Astrocyte (in vitro differentiated cells and primary cell): ENCODE measurements at regions not wholly inside any gene's neighbourhood (a gene's known extent, or its start where the extent isn't known, plus 50 kb on each side); places are given as distances from the start of the nearest gene placed in this dataset.

ENCODE experiments used
- DNase-seq: peaks from one replicate; pipeline ENCODE4 v3.0.0-alpha.2; 2010; ENCODE audit warnings: low read depth
- FAIRE-seq: peaks from 2 replicates; lab custom pipeline; 2011; peaks lifted over from hg19 to GRCh38; lab: Jason Lieb, UNC
- H2AFZ ChIP-seq: 2 replicates; pipeline ENCODE4 v1.6.0; 2012; ENCODE audit warnings: low read depth, low read length, inconsistent platforms
- H3K27ac ChIP-seq: 2 replicates; pipeline ENCODE4 v1.5.1; 2011; ENCODE audit warnings: low read depth, low read length, inconsistent platforms
- H3K27me3 ChIP-seq: 2 replicates; pipeline ENCODE4 v1.6.0; 2011; ENCODE audit warnings: low read length, inconsistent platforms; ENCODE audit not compliant: insufficient read depth
- H3K36me3 ChIP-seq: 2 replicates; pipeline ENCODE4 v1.5.1; 2011; ENCODE audit warnings: low read length, inconsistent platforms; ENCODE audit not compliant: insufficient read depth
- H3K4me1 ChIP-seq: 2 replicates; pipeline ENCODE4 v1.5.1; 2011; ENCODE audit warnings: low read length, inconsistent platforms; ENCODE audit not compliant: insufficient read depth
- H3K4me2 ChIP-seq: 2 replicates; pipeline ENCODE4 v1.6.0; 2012; ENCODE audit warnings: low read length, inconsistent platforms
- H3K4me3 ChIP-seq: 2 replicates; pipeline ENCODE4 v1.5.1; 2011; ENCODE audit warnings: low read depth, mild to moderate bottlenecking, low read length, inconsistent platforms; ENCODE audit not compliant: insufficient read depth
- H3K79me2 ChIP-seq: 2 replicates; pipeline ENCODE4 v1.6.0; 2012; ENCODE audit warnings: mild to moderate bottlenecking, low read length, inconsistent platforms; ENCODE audit not compliant: insufficient read depth
- H3K9ac ChIP-seq: 2 replicates; pipeline ENCODE4 v1.6.0; 2012; ENCODE audit warnings: mild to moderate bottlenecking, low read length, inconsistent platforms
- H3K9me3 ChIP-seq: 2 replicates; pipeline ENCODE4 v1.5.1; 2012; ENCODE audit warnings: low read depth, mild to moderate bottlenecking, low read length, inconsistent platforms; ENCODE audit not compliant: insufficient read depth
- H4K20me1 ChIP-seq: 2 replicates; pipeline ENCODE4 v1.6.0; 2012; ENCODE audit warnings: low read length, inconsistent platforms; ENCODE audit not compliant: insufficient read depth
- H3K27ac Mint-ChIP-seq: one replicate; pipeline ENCODE4 v1.8.0; 2021; ENCODE audit warnings: mild to moderate bottlenecking, mixed read lengths; ENCODE audit not compliant: unreplicated experiment
- H3K27me3 Mint-ChIP-seq: one replicate; pipeline ENCODE4 v1.8.0; 2021; ENCODE audit warnings: low read depth, mixed read lengths; ENCODE audit not compliant: unreplicated experiment
- H3K36me3 Mint-ChIP-seq: one replicate; pipeline ENCODE4 v1.8.0; 2021; ENCODE audit warnings: low read depth, mixed read lengths; ENCODE audit not compliant: unreplicated experiment
- H3K4me1 Mint-ChIP-seq: one replicate; pipeline ENCODE4 v1.8.0; 2021; ENCODE audit warnings: low read depth, mixed read lengths; ENCODE audit not compliant: unreplicated experiment
- H3K4me3 Mint-ChIP-seq: one replicate; pipeline ENCODE4 v1.8.0; 2021; ENCODE audit warnings: mild to moderate bottlenecking, moderate library complexity, mixed read lengths; ENCODE audit not compliant: unreplicated experiment
- H3K9me3 Mint-ChIP-seq: one replicate; pipeline ENCODE4 v1.8.0; 2021; ENCODE audit warnings: mild to moderate bottlenecking, mixed read lengths; ENCODE audit not compliant: unreplicated experiment
- CTCF ChIP-seq: IDR thresholded peaks from 2 replicates; pipeline ENCODE4 v1.5.1; 2011; ENCODE audit warnings: low read depth, mild to moderate bottlenecking, inconsistent platforms, low read length, moderate library complexity; ENCODE audit not compliant: insufficient read depth
- EZH2 ChIP-seq: IDR thresholded peaks from 2 replicates; pipeline ENCODE4 v1.6.1; 2012; ENCODE audit warnings: mild to moderate bottlenecking, low read length, inconsistent platforms; ENCODE audit not compliant: insufficient read depth

GRCh38 chr10:53598914-53599313 lies 826.3 kb upstream of the MBL2 start:
- no peak overlapping the region for H3K4me3 ChIP-seq

DNA sequence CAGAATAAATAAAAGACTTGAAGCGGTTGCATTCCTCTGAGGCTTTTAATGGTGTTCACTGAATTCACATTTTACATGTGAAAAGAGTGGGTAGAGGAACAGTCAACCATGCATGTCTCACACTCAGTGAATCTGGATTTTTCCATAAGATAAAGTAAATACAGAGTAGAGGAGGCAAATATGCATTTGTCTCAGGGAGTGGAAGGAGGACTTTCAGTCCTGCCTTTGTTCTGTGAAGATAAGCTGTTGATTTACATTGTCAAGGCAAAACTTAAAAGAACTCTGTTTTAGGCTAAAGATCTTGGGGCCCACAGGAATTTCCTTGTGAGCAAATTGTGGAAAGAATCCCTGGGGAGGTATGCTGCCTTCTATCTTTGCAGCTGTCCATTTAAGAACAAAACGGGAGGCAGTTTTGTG lies 825.3 kb upstream of the MBL2 start:
- peaks cover 3% of the 10 kb centered on the region for H3K9me3 Mint-ChIP-seq
- peak; percentile 60 for DNase-seq
- no peak overlapping the region for H3K4me3 ChIP-seq
- peak overlapping the region; percentile 39 for H3K27ac ChIP-seq
- no peak overlapping the region for H3K4me3 Mint-ChIP-seq
- H3K79me2 ChIP-seq = no peaks in the 10 kb centered on the region
- no peak overlapping the region for H3K9ac ChIP-seq
- H3K27me3 ChIP-seq = no peaks in the 10 kb centered on the region
- H3K4me1 ChIP-seq = peaks cover 11% of the 10 kb centered on the region
- no peak for FAIRE-seq
- H2AFZ ChIP-seq = peak overlapping the region; percentile 37
- H3K27me3 Mint-ChIP-seq = no peaks in the 10 kb centered on the region
- TF ChIP-seq CTCF (no peak), EZH2 (no peak)
- peak overlapping the region; percentile 5 for H3K4me2 ChIP-seq
- H3K4me1 Mint-ChIP-seq = peaks cover 35% of the 10 kb centered on the region
- no peaks in the 10 kb centered on the region for H4K20me1 ChIP-seq
- H3K9me3 ChIP-seq = no peaks in the 10 kb centered on the region
- H3K36me3 ChIP-seq = no peaks in the 10 kb centered on the region
- H3K27ac Mint-ChIP-seq = peak overlapping the region; percentile 87
- H3K36me3 Mint-ChIP-seq = no peaks in the 10 kb centered on the region

More at GRCh38 chr10:53598914-53599313, 826.3 kb upstream of the MBL2 start:
- DNase-seq (peak; percentile 54), FAIRE-seq (no peak)
- Mint-ChIP-seq H3K4me3 (no peak overlapping the region), H3K36me3 (no peaks in the 10 kb centered on the region), H3K4me1 (peaks cover 35% of the 10 kb centered on the region), H3K9me3 (peaks cover 3% of the 10 kb centered on the region), H3K27me3 (no peaks in the 10 kb centered on the region), H3K27ac (peak overlapping the region; percentile 87)
- H2AFZ ChIP-seq = no peak overlapping the region
- no peak for TF ChIP-seq CTCF
- TF ChIP-seq EZH2 = no peak
- no peaks in the 10 kb centered on the region for H3K79me2 ChIP-seq
- H3K36me3 ChIP-seq = no peaks in the 10 kb centered on the region
- H3K9me3 ChIP-seq = no peaks in the 10 kb centered on the region
- H3K9ac ChIP-seq = no peak overlapping the region
- H3K4me1 ChIP-seq = peaks cover 11% of the 10 kb centered on the region
- peak overlapping the region; percentile 9 for H3K4me2 ChIP-seq
- H3K27me3 ChIP-seq = no peaks in the 10 kb centered on the region
- no peaks in the 10 kb centered on the region for H4K20me1 ChIP-seq
- peak overlapping the region; percentile 53 for H3K27ac ChIP-seq

- Mint-ChIP-seq H3K4me3 (no peak overlapping the region), H3K27me3 (no peaks in the 10 kb centered on the region), H3K9me3 (no peaks in the 10 kb centered on the region), H3K27ac (no peak overlapping the region), H3K4me1 (no peaks in the 10 kb centered on the region), H3K36me3 (no peaks in the 10 kb centered on the region)
- Histone ChIP-seq H3K27me3 (no peaks in the 10 kb centered on the region), H3K79me2 (no peaks in the 10 kb centered on the region), H3K4me1 (no peaks in the 10 kb centered on the region), H3K27ac (no peak overlapping the region), H3K4me2 (no peak overlapping the region), H2AFZ (no peak overlapping the region), H3K9ac (no peak overlapping the region), H3K9me3 (no peaks in the 10 kb centered on the region), H3K4me3 (no peak overlapping the region), H4K20me1 (no peaks in the 10 kb centered on the region), H3K36me3 (no peaks in the 10 kb centered on the region)
- DNase-seq (no peak), FAIRE-seq (no peak)
- TF ChIP-seq CTCF (no peak), EZH2 (no peak)
Measured at GRCh38 chr10:53580465-53580864, 807.9 kb upstream of the MBL2 start.
